ENCODE measurements at regions not wholly inside any gene's neighbourhood (a gene's known extent, or its start where the extent isn't known, plus 50 kb on each side); places are given as distances from the start of the nearest gene placed in this dataset.

DNA sequence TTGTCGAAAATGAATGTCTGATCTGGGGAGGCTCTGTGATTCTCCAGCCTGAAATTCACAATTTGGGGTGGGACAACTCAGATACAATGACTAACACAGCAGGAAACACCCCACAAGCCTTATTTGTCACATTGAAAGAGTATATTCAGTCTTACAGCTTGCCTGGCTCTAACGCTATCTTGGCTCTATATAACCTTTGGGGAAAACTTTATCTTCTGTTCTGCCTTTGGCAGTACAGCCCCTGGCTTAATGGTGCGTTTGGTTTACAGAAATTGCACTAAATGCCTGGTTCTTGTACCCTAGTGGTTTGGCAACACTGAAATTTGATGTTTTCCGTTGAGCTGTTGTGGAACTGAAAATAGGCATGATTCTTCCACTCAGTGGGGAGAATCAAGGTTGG, 178.1 kb upstream of the VEGFC start:
- H3K27ac ChIP-seq: no peak overlapping the region
- no peaks in the 10 kb centered on the region for H3K27me3 ChIP-seq
- no peak overlapping the region for H3K4me3 ChIP-seq
- TF ChIP-seq, protein P1, sequence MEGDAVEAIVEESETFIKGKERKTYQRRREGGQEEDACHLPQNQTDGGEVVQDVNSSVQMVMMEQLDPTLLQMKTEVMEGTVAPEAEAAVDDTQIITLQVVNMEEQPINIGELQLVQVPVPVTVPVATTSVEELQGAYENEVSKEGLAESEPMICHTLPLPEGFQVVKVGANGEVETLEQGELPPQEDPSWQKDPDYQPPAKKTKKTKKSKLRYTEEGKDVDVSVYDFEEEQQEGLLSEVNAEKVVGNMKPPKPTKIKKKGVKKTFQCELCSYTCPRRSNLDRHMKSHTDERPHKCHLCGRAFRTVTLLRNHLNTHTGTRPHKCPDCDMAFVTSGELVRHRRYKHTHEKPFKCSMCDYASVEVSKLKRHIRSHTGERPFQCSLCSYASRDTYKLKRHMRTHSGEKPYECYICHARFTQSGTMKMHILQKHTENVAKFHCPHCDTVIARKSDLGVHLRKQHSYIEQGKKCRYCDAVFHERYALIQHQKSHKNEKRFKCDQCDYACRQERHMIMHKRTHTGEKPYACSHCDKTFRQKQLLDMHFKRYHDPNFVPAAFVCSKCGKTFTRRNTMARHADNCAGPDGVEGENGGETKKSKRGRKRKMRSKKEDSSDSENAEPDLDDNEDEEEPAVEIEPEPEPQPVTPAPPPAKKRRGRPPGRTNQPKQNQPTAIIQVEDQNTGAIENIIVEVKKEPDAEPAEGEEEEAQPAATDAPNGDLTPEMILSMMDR (IDR thresholded peaks at IDR 0.05): no peak
- TF ChIP-seq POLR2A (IDR thresholded peaks at IDR 0.05) (no peak), POLR2AphosphoS5 (IDR thresholded peaks at IDR 0.05) (no peak), EP300 (IDR thresholded peaks at IDR 0.05) (no peak)
- intact Hi-C loops (cut with DNase I): no loop called here
- DNase-seq: no peak
- 74 to 84% methylated on average over 4 of the region's 4 CpGs for WGBS, 2 donors
- no peaks in the 10 kb centered on the region for H3K36me3 ChIP-seq
- no peaks in the 10 kb centered on the region for H3K9me3 ChIP-seq
- no peaks in the 10 kb centered on the region for H3K4me1 ChIP-seq

DNA sequence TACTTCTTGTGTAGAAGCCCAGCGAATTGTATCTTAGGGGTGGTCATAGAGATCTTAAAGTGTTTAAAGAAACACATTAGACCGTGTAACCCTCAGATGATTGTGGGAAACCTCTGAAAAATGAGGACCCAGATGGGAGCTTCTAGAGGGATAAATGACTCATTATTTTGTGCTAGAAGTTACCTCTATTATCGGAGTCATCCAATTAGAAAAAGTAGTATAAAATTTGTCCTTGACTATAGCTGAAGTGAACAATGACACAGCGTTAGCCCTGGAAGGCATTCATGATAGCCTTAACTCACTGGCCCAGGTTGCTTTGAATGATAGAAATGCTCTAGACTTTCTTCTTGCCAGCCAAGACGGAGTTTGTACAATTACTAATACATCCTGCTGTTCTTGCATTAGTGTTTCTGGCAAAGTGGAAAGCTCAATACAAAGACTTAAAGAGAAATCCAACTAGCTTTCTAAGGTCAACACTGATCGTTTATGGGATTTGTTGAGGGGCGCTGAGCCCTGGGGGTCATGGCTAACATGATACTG, 178.9 kb upstream of the VEGFC start:
- Histone ChIP-seq H3K9me3 (no peaks in the 10 kb centered on the region), H3K4me3 (no peak overlapping the region), H3K36me3 (no peaks in the 10 kb centered on the region), H3K27me3 (no peaks in the 10 kb centered on the region), H3K4me1 (no peaks in the 10 kb centered on the region), H3K27ac (no peak overlapping the region)
- no peak for DNase-seq
- intact Hi-C loops (cut with DNase I): no loop called here
- TF ChIP-seq, protein P1 (IDR thresholded peaks at IDR 0.05): no peak
- TF ChIP-seq EP300 (IDR thresholded peaks at IDR 0.05) (no peak), POLR2AphosphoS5 (IDR thresholded peaks at IDR 0.05) (no peak)
- 83 to 87% methylated on average over 7 of the region's 7 CpGs for WGBS, 2 donors

DNA sequence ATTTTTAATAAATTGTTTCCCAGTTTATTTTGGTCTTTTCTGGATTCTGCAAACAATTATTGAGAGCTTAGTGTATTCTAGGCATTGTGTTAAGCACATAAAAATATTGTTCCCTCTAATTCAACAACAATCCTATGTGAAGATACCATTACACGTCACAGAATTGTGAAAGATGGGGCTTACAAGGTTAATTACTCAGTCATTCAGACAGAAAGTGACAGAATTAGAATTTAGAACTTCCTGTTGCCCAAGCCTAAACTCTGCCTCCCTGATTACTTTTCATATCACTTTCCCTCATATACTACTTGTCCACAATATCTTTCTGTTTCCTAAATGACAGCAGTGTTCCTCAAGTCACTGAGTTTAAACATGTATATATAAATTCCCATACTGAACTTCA, 186.7 kb upstream of the VEGFC start:
- Histone ChIP-seq H3K27me3 (no peaks in the 10 kb centered on the region), H3K9me3 (no peaks in the 10 kb centered on the region), H3K27ac (no peak overlapping the region), H3K4me1 (no peaks in the 10 kb centered on the region), H3K4me3 (no peak overlapping the region), H3K36me3 (no peaks in the 10 kb centered on the region)
- TF ChIP-seq, protein P1 (IDR thresholded peaks at IDR 0.05): no peak
- TF ChIP-seq POLR2AphosphoS5 (IDR thresholded peaks at IDR 0.05) (no peak), EP300 (IDR thresholded peaks at IDR 0.05) (no peak), POLR2A (IDR thresholded peaks at IDR 0.05) (no peak)
- intact Hi-C loops (cut with DNase I): no loop called here
- whole genome bisulfite sequencing, 2 donors: 50 to 68% methylated on average over 1 of the region's 1 CpG
- no peak for DNase-seq

DNA sequence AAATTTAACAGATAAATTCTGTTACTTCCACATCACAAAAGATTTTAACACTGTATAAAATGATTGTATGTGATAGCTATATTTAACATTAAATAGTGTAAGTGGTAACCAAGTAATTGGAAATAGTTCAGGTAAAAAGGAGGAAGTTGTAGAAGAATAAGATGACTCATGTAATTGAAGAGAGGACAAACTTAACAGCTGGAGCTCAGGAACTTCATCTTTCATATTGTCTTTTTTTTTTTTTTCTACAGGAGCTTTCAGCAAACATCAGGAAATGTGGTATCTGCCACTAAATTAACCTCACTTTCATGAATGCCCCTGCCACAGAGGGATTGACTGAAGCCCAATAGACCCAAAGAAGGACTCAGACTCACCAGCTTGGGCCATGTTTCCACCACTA, 188.4 kb upstream of the VEGFC start:
- no peaks in the 10 kb centered on the region for H3K9me3 ChIP-seq
- no peaks in the 10 kb centered on the region for H3K36me3 ChIP-seq
- TF ChIP-seq, protein P1 (IDR thresholded peaks at IDR 0.05): no peak
- TF ChIP-seq EP300 (IDR thresholded peaks at IDR 0.05) (no peak), POLR2A (IDR thresholded peaks at IDR 0.05) (no peak), POLR2AphosphoS5 (IDR thresholded peaks at IDR 0.05) (no peak)
- DNase-seq: no peak
- no peak overlapping the region for H3K4me3 ChIP-seq
- H3K27ac ChIP-seq: peak overlapping the region in 2 of 4 donors; percentile 5 to 43
- no peaks in the 10 kb centered on the region for H3K27me3 ChIP-seq
- intact Hi-C loops (cut with DNase I): no loop called here
- H3K4me1 ChIP-seq: no peaks in the 10 kb centered on the region

DNA sequence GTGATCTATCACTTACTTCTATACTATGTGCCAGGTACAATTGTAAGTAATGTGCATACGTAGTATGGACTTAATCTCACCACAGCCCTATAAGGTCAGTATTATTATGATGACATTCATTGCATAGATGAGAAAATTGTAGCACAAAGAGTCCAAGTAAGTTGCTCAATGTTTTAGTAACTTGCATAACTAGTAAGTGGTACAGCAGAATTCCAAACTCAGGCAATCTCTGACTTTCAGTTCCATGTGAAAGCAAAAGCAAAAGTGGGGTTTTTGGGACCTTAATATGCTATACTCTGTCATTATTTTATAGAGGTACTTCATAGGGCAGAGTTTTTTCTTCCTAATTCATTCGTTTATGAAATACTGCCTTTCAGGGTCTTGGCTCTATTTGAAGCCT, 188.8 kb upstream of the VEGFC start:
- TF ChIP-seq EP300 (IDR thresholded peaks at IDR 0.05): no peak
- no peak for TF ChIP-seq POLR2A (IDR thresholded peaks at IDR 0.05)
- TF ChIP-seq, protein P1 (IDR thresholded peaks at IDR 0.05): no peak
- TF ChIP-seq POLR2AphosphoS5 (IDR thresholded peaks at IDR 0.05): peak in 1 of 4 donors; percentile 35
- Histone ChIP-seq H3K36me3 (no peaks in the 10 kb centered on the region), H3K9me3 (no peaks in the 10 kb centered on the region), H3K27me3 (no peaks in the 10 kb centered on the region), H3K27ac (peak overlapping the region in 2 of 4 donors; percentile 5 to 43), H3K4me1 (no peaks in the 10 kb centered on the region), H3K4me3 (no peak overlapping the region)
- 61 to 74% methylated on average over 2 of the region's 2 CpGs for WGBS, 2 donors
- DNase-seq: no peak
- intact Hi-C loops (cut with DNase I): no loop called here
